CD4-positive, alpha-beta T cell treated with Interleukin-1 beta for 1 hour (primary cell): ENCODE measurements at regions not wholly inside any gene's neighbourhood (a gene's known extent, or its start where the extent isn't known, plus 50 kb on each side); places are given as distances from the start of the nearest gene placed in this dataset.
"Not testable (repeated sequence)": the region's sequence is repeated elsewhere in the genome, so short reads cannot be mapped to it uniquely, and the experiment has no call there.

Source experiments
- DNase-seq, 2 donors: peaks; one replicate each; pipeline ENCODE4 v3.0.0-alpha.2; 2020 to 2022

DNA sequence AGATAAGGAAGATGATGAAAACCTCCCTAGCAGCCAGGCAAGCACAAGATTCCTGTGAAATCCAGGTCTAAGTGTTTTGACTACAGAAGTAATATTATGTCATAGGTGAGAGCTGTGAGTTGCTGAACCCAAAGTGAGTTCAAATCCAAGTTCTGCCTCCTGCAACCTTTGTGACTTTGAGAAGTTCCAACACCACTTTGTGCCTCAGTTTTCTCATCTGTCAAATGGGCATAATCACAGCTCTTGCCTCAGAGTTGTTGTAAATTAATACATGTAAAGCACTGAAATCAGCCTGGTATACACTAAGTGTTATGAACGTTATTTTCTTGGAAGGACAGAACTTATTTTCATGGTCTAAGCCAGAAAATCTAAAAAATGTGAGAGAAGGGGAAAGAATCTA is 210.3 kb upstream of the FRG2C start:
- DNase-seq = not testable (repeated sequence)

DNA sequence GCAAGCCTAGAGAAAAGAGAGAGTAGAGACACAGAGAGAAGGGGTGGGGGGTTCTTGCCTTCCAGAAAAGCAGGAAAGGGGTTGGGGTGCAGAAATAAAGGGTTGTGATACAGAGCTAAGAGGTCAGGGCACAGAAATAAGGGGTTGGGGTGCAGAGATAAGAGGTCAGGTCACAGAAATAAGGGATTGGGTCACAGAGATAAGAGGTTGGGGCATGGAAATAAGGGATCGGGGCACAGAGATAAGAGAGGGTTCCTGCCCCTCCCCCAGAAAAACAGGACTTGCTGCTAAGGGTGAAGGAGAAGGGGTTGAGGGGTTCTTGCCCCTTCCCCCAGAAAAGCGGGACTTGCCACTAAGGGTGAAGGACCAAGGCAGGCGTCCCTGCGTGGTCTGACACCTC is 189.6 kb upstream of the FRG2C start:
- not testable (repeated sequence) for DNase-seq

DNA sequence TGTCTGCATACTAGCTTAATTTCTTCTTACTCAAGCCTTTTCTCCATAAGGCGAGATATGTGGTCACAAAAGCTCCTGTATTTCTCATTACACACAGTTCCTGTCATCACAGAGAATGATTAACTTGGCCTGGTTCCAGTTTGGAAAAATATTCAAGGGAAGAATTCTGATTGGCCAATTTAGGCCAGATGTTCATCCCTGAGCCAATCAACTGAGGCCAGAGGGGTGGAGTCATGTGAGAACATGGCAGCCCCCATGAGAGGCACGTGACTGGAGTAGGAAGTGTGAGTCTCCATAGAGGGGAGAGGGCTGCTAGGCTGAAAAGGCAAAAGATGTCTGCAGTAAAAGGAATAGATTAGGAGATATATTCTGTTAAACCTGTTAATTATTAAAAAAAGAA is 167.5 kb upstream of the FRG2C start:
- DNase-seq = not testable (repeated sequence)

DNA sequence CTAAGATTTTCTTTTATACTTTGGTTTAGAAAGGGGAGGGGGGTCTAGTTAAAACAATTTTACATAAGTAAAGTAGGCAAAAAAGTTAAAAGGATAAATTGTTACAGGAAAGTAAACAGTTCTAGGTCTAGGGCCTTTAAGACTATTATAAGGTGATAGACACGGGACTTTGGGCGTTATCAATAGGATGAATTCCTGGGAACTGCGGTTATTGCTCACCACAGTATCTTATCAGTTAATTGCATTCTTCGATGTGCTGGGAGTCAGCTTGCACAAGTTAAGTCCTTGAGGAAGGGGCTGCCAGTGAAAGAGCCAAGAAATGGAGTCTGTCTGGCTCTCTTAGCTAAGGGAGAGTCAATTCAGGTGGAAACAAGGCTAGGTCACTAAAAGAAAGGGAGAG is 163.8 kb upstream of the FRG2C start:
- DNase-seq = not testable (repeated sequence)

DNA sequence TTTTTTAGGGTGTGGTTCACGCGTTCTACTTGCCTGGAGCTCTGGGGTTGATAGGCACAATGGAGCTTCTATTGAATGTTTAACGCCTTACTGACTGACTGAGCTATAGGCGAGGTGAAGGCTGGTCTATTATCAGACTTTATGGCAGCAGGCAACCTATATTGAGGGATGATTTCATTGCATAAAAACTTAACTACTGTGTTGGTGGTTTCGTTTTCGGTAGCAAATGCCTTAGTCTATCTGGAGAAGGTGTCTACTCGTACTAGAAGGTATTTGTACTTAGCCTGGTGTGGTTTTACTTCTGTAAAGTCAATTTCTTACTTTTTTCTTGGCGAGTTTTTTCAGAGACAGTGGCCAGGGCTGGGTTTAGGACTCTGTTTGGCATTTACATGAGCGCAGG is 162.0 kb upstream of the FRG2C start:
- DNase-seq = not testable (repeated sequence)

DNA sequence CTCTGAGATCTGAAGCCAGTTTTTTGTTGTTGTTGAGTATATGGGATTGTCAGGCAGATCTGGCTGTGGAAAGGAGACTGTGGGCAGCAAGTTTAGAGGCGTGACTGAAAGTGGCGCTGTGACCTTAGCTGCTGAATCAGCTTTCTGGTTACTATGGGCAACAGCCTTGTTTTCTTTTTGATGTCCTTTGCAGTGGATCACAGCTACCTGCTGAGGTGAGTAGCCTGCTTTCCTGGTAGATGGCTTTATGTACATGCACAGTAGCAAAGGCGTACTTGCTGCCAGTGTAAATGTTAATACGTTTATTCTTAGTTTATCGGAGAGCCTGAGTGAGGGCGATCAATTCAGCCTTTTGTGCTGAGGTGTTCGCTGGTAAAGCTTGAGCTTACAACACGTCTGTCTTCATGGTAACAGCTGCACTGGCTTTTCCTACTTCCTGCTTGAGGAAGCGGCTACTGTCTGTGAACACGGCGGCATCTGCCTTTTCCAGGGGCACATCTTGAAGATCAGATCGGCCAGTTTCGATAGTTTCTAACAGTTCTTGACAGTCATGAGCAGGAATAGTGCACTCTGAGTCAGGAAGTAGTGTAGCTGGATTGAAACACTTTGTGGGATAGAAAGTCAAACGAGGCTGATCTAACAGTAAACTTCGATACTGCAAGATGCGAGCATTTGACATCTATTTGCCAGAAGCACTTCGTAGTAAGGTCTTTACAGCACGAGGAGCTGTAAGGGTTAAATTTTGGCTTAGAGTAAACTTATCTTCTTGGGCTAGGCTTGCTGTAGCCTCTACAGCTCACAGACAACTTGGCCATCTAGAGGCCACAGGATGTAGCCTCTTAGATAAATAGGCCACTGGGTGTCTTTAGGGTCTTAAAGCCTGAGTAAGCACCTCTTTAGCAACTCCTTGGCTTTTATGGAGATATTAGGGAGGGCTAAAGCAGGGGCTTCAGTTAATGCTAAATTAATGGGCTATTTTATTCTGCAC is 161.1 kb upstream of the FRG2C start:
- not testable (repeated sequence) for DNase-seq

DNA sequence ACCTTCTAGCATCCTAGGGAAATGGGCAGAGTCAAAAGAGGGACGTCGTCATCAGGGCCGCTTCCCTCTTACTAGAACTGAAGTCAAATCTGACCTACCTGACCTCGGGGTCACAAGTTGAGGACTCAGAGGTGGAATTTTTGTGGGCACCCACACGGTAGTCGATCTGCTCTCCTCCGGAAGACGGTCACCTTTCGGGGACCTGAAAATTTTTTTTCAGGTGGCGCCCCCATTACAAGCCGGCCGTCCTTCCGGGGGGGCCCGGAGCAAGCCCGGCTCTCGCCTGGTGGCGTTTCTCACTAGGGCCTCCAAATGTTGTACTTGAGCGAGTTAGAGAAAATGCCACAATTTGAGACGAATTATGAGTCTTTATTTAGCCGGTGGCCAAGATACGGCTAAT is 157.5 kb upstream of the FRG2C start:
- no peak for DNase-seq

DNA sequence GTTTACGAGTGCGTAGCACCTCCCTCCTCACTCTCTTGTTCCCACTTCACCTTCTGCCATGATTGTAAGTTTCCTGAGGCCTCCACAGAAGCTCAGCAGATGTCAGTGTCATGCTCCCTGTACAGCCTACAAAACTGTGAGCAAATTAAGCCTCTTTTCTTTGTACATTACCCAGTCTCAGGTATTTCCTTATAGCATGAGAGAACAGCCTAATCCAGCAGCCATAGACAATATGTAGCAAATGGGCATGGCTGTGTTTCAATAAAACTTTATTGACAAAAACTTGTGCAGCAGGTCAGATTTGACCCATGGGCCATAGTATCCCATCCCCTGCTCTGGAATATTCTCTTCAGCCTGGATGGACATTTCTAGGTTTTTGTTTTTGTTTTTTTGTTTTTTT is 156.2 kb upstream of the FRG2C start:
- DNase-seq = not testable (repeated sequence)

DNA sequence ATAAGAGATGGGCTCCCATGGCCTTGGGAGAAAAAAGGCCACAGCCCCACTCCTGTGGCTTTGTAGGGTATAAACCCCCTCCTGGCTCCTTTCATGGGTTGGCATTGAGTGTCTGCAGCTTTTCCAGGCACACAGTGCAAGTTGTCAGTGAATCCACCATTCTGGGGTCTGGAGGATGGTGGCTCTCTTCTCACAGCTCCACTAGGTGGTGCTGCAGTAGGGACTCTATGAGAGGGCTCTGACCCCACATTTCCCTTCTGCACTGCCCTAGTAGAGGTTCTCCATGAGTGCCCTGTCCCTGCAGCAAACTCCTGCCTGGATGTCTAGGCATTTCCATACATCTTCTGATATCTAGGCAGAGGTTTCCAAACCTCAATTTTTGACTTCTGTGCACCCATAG is 136.5 kb upstream of the FRG2C start:
- DNase-seq = not testable (repeated sequence)

DNA sequence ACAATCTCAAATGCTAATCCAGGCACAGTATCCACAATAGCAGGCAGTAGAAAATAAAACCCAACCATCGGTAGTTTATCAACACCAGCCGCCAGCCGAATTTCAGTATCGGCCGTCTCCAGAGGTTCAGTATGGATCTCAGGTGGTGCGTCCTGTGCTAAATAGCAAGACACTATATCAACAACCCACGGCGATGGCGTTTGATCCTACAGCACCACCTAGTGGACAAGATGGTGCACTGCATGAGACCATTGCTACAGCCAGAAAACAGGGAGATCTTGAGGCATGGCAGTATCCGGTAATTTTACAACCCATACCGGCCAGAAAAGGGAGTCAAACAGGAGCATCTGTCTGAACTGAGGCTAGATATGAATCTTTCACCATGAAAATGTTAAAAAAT is 112.0 kb upstream of the FRG2C start:
- not testable (repeated sequence) for DNase-seq

DNA sequence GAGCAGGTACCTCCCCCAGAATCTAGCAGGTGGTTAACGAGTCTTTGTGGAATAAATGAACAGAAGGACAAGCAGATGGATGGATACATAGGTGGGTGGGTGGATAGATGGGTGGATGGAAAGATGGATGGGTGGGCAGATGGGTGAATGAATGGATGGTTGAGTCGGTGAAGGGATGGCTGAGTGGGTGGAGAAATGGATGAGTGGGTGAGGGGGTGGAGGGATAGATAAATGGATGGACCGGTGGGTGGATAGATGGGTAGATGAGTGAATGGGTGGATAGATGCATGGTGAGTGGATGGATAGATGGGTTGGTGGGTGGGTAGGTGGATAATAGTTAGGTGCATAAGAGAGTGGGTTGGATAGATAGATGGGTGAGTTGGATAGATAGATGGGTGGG is 99.7 kb upstream of the FRG2C start:
- DNase-seq = not testable (repeated sequence)

DNA sequence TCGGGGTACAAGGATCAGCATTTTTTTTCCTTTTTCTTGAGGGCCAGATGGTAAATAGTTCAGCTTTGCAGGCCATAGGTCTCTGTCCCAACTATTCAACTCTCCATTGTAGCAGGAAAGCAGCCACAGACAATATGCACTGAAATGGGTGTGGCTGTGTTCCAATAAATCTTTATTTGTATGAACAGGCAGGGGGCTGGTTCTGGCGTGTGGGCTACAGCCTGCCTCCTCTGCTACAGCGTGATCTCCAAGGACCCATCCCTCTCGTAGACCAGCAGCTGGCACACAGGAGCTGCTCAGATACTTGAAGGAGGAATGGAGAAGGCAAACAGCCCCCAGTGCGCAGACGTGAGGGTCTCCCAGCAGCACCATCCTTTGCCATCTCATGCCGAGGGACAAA is 91.8 kb upstream of the FRG2C start:
- not testable (repeated sequence) for DNase-seq

DNA sequence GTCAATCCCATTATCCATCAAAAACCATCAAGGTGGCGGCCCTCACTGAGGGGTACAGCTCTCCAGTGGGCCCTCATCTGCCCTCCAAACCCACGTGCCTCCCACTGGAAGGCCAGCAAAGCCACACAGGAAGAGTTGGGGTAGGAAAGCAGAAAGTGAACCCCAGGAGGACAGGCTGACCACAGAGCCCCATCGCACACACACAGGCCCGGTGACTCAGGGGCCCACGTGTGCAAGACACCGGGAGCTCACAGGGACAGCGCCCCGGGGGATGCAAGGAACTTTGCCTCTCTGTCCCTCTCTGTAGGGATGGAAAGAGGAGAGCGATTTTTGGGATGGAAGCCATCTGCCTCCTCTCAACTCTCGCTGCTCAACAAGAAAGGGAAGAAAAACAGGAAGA is 85.0 kb upstream of the FRG2C start:
- DNase-seq = not testable (repeated sequence)

DNA sequence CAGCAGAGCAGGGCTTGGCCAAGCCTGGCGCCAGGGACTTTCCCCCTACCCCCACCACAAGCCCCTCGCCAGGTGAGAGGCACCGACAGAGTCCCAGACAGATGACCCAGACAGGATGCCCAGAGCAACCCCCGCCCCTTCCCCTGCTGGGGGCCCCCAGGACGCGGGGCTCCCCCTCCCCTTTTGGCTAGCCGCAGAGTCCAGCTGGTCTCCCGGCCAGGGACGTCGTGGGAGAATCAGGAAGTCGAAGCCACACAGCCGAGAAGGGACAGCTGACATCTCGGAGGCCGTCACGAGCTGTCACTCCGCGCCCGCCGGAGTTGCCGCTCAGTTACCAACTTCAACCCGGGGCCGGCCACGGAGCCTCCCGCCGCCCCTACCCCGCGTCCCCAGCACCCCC is 84.6 kb upstream of the FRG2C start:
- not testable (repeated sequence) for DNase-seq

DNA sequence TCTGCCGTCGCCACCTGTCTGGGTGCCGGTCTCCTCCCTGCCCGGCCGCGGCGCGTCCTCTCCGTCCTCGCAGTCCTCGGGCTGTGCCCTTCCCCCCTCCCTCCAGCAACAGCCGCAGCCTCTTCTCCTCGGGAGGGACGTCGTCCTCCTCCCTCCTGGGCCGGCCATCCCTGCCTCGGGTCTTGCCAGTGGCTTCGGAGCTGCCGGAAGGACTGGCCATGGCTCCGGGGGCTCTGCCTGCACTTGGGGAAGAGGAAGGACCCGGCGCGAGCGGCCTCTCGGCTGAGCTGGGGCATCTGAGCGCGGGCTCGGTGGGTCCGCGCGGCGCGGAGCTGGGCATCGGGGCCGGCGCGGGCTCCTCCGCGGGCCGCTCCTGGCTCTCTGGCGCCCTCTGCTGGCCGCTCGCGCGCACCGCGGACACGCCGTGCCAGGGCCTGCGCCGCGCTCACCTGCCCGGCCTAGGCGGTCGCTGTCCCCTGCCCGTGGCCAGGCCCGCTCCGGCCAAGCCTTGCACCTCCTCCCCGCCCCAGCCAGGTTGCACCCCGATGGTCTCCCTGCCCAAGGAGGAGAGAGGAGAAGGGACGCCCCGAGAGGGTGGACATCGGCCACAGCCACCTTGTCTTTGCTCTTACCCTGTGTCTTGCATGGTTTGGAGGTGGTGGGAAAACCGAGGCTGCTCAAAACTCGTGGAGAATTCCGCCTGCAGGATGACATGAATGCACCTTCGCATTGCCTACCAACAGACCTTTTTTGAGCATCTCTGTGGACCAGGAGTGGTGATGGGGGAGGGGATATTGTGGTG is 83.9 kb upstream of the FRG2C start:
- DNase-seq = peak; percentile 4 to 38

DNA sequence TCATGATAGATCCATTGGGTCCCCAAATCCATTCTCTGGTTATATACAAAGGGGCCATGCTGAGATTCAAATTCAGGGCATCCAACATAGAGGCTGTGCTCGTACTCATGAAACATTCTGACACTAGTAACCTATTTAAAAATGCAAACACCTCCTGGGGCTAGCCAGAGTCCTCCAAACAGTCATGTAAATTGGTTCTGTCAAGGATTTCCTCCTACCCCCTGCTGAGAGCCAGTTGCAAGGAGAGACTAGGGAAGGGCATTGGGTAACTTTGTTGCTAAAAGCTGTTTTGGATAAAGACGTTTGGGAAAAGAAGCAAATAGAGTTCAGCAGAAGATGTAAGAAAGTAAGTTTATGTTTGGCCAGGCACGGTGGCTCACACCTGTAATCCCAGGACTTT is 81.6 kb upstream of the FRG2C start:
- not testable (repeated sequence) for DNase-seq

DNA sequence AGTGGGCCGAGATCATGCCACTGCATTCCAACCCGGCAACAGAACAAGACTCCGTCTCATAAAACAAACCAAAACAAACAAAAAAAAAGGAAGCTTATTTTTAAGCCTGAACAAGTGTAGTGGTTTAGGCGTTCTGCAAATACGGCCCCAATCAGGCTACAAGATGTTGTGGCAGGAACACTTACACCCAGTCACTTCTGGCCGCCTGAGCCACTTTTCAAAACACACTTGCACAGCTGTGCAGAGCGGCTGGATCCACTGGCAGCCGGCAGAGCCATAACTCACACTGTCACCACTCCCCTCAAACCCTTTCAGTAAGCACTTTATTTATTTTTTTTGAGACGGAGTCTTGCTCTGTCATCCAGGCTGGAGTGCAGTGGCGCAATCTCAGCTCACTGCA is 81.0 kb upstream of the FRG2C start:
- DNase-seq = not testable (repeated sequence)

DNA sequence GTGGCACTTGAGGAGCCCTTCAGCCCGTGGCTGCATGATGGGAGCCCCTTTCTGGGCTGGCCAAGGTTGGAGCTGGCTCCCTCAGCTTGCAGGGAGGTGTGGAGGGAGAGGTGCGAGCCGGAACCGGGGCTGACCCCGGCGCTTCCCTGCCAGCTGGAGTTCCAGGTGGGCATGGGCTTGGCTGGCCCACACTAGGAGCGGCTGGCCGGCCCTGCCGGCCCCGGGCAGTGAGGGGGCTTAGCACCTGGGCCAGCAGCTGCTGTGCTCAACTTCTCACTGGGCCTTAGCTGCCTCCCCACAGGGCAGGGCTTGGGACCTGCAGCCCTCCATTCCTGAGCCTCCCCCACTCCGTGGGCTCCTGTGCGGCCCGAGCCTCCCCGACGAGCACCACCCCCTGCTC is 76.4 kb upstream of the FRG2C start:
- DNase-seq = not testable (repeated sequence)

DNA sequence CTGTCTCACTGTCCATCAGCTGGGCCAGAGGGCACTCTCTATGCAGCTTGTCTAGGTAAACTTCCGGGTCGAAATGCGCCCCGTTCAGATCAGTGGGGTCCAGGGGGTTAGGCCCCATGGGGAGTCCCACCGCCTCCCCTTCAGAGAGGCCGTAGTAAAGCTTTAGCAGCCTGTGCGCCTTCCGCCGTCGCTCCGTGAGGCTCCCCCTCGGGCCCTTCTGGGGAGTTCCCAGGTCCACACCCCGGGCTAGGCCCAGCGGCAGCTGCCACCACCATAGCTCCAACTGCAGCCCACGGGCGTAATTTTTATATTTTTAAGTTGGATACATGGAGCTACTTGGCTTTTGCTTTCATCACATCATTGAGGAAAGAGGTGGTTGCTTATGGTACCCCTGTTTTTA is 73.7 kb upstream of the FRG2C start:
- DNase-seq = not testable (repeated sequence)

DNA sequence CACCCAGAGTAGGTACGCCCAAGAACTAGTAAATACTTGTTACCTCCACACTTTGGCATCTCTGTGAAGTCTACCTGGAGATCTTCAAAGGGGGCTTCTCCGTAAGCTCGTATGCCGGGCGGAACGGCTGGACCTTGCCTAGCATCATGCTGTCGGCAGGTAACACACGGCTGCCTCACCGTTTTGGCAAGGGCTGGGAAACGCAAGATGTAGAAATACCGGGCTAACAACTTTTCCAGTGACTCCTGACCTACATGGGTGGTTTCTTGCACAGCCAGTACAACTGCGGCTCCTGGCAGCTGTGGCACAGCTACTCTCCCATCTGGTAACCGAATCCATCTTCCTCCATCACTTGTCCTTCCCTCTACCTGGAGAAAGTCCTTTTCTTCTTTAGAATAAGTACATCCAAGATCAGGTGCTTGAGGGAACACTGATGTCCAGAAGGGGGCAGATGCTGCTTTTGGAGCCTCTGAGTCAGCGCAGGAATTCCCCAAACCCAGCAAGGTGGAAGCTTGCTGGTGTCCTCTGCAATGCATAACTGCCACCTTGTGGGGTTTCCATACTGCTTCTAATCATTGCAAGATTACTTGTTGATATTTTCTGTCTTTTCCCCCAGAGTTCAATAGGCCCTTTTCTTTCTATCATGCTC is 59.7 kb upstream of the FRG2C start:
- not testable (repeated sequence) for DNase-seq

DNA sequence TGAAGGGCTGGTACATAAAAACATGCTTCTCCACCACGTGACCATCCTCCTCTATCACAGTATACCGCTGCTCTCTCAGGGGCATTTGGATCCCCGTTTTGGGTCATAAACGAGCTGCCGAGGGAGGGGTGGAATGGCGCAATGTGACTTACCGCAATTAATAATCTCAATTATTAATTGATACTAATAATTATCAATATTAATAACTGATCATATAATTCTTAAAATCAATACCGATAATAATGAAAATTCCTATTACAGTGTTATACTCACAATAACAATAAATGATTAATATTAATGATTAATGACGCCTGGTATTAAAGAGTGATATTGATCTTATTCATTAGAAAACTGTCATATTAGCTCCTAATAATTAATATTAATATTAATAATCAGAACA is 56.1 kb upstream of the FRG2C start:
- DNase-seq = not testable (repeated sequence)

DNA sequence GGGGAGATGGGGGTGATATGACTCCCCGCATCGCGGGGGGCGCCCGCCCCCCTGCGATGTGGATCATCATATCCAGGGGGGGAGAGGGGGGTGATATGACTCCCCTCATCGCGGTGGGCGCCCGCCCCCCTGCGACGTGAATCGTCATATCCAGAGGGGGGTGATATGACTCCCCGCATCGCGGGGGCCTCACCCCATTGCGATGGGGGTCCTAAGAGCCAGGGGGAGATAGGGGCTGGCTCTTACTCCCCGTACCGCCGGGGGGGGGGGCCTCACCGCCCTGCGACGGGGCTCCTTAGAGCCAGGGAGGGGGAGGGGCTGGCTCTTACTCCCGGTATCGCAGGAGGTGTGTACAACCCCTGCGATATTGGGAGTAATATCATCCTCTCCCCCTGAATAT is 54.5 kb upstream of the FRG2C start:
- DNase-seq = not testable (repeated sequence)

DNA sequence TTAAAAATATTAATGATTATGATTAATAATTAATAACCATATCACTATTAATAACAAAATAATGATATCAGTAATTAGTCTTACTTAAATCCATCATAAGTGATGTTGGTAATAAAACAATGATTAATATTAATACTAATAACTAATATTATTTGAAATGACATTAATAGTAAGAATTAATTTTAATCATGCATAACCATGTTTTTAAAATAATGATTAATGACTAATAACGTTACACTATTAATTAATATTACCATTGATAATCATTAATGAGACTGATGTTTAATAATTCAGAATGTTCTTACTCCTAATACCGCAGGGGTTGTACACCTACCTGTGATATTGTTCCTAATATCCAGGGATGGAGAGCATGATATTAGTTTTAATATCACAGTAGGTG is 53.4 kb upstream of the FRG2C start:
- no peak for DNase-seq
